GM19395 (cell line): ENCODE measurements at regions not wholly inside any gene's neighbourhood (a gene's known extent, or its start where the extent isn't known, plus 50 kb on each side); places are given as distances from the start of the nearest gene placed in this dataset.
"Not testable (repeated sequence)": the region's sequence is repeated elsewhere in the genome, so short reads cannot be mapped to it uniquely, and the experiment has no call there.

Experiments
- ATAC-seq: cut with Tn5 transposase; IDR thresholded peaks from one replicate; pipeline ENCODE4 v1.9.1; 2021; ENCODE audit warnings: mild to moderate bottlenecking, moderate library complexity; ENCODE audit not compliant: unreplicated experiment

DNA sequence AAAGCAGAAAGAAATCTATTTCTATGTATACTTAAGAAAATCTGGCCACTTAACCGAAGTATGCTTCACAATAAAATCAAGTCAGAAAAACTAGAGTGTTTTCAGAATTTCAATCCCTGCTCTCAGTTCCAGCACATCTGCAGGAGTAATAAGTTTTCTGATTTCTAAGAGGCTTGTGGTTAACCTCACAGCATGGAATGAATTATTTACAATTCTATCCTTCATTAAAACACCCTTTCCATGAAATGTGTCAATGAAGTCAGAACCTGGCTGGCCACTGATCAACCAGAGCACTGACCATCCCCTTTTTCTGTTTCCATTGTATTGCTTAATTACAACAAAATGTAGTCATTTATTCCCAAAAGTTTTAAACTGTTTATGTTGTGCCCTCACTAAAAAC is 781.4 kb upstream of the INTU start:
- no peak for ATAC-seq

DNA sequence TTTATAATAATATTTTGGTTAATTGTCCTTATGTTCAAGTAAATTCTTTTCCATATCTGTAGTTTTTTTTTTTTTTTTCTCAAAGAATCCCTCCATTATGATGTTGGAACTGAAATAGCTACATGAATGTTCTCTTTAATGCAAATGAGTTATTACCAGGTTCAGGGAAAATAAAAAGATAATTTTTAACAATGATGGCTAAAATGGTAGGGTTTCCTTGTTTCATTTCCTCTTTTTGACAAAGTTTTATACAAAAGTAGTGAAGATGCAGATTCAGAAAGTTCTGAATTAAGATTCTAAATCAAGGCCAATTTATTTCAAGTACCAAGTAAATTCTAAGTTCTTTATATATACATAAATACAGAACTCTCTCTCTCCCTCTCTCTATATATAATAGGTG is 779.0 kb upstream of the INTU start:
- ATAC-seq = no peak

DNA sequence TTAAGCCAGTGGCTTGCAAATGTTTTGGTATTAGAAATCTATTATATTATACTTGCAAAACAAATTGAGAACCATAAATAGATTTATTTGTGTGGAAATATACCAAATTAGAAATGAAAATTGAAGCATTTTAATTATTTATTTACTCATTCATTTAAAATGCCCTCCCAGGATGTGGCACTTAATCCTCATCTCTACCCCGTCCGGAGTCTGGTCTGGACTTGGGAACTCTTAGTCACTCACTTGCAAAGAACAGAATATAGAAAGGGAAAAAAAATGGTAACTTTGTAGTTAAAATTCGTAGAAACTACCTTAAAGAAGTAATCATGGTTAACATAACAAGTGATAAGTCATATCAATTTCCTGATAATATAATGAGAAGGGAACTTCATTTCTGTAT is 775.9 kb upstream of the INTU start:
- no peak for ATAC-seq

DNA sequence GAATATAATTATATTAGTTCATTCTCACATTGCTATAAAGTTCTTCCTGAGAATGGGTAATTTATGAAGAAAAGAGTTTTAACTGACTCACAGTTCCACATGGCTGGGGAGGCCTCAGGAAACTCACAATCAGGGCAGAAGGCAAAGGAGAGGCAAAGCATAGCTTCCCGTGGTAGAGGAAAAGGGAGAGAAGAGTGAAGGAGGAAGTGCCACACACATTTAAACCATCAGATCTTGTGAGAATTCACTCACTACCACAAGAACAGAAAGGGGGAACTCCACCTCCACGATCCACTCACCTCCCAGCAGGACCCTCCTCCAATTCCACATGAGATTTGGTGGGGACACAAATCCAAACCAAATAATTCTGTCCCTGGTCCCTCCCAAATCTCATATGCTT is 773.4 kb upstream of the INTU start:
- ATAC-seq = no peak

DNA sequence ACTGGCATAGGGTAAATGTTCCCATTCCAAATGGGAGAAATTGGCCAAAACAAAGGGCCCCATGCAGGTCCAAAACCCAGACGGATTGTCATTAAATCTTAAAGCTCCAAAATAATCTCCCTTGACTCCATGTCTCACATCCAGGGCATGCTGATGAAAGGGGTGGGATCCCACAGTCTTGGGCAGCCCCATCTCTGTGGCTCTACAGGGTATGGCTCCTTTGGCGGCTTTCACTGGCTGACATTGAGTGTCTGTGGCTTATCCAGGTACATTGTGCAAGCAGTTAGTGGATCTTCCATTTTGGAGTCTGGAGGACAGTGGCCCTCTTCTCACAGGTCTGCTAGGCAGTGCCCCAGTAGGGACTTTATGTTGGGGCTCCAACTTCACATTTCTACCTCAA is 772.9 kb upstream of the INTU start:
- no peak for ATAC-seq

DNA sequence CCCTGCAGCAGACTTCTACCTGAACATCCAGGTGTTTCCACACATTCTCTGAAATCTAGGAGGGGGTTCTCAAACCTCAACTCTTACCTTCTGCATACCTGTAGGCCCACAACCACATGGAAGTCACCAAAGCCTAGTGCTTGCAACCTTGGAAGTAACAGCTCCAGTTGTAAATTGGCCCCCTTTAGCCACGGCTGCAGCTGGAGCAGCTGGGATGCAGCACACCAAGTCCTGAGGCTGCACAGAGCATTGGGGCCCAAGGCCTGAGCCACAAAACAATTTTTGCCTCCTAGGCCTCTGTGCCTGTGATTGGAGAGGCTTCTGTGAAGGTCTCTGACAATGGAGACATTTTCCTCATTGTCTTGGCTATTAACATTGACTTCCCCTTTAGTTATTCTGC is 772.4 kb upstream of the INTU start:
- no peak for ATAC-seq

DNA sequence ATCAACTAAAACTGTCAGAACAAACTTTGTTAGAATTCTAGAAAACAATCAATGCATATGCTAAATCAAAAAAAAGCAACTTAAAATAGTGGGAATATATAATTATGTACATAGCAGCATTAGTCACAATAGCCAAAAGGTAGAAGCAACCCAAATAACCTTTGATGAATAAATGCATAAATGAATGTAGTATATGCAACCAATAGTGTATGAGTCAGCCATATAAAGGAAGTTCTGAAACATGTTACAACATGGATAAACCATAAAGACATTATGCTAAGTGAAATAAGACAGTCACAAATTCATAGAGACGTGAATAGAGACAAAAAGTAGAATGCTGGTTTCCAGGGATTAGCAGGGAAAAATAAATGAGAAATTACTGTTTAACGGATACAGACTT is 762.8 kb upstream of the INTU start:
- ATAC-seq = no peak

DNA sequence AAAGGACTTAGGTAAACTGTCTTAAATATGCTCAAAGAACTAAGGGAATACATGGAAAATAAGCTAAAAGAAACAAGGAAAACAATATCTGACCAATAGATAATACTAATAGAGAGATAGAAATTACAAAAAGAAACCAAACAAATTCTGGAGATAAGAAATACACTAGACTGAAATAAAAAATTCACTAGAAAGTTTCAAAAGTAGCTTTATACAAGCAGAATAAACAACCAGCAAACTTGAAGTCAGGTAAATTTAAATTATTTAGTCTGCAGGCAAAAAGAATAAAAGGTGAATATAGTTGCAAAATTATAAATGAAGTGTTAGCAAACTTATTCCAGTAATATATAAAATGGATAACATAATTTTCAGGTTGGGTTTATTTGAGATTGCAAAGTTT is 760.9 kb upstream of the INTU start:
- no peak for ATAC-seq

DNA sequence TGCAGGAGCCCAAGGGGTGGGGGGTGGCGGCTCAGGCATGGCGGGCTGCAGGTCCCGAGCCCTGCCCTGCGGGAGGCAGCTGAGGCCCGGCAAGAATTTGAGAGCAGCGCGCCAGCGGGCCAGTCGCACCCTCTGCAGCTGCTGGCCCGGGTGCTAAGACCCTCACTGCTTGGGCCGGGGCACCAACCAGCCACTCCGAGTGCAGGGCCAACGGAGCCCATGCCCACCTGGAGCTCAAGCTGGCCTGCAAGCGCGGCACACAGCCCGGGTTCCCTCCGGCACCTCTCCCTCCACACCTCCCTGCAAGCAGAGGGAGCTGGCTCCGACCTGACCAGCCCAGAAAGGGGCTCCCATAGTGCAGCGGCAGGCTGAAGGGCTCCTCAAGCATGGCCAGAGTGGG is 758.2 kb upstream of the INTU start:
- no peak for ATAC-seq

DNA sequence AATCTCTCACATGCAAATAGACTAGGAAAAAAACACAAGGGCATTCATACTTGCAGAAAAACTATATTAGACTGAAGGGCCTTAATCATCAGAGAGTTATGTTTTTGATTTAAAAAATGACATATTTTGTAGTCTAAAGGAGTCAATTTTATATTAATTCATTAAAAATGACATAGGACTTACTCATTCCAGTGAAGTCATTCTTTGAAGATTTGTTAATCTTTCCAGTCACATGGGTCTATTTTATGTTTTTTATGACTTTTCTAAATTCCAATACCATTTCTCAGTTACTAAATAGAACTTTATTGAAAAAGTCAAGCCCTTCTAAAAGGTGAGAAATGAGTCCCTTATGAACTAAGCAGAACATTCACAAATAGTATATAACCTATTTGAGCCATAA is 743.8 kb upstream of the INTU start:
- no peak for ATAC-seq

DNA sequence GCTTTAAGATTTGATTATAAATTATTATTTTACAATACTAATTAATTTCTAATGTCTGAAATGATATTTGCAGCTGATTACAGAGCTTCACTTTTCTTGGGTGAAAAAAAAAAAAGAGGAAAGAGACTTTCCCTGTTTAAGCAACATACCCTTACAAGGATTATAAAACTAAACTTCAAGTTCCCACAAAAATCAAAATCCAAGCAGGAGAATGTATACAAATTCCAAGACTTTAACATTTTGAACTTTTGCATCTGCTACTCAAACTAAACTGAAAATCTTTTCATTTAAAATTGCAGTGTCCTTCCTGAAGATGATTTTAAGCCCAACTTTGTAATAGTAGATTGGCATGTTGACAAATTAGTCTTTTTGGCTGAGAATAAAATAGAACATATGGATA is 742.4 kb upstream of the INTU start:
- no peak for ATAC-seq

DNA sequence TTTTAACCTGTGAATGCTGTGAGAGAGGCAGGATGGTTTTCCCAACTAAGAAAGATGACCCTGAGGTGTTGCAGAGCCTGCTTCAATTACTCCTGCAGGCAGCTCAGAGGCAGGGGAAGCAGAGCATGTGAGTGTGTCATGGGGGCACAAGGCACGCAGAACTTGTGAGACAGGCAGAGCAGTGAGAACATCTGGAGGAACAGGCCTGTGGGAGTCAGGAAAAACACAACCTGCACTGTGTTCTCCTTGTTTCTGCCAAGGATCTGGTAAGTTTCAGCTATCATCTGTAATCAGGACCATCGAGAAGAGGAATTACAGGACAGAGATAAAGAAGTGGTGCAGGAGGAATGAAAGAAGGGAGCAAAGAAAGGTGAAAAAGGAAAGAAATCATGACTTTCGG is 741.8 kb upstream of the INTU start:
- ATAC-seq = no peak

DNA sequence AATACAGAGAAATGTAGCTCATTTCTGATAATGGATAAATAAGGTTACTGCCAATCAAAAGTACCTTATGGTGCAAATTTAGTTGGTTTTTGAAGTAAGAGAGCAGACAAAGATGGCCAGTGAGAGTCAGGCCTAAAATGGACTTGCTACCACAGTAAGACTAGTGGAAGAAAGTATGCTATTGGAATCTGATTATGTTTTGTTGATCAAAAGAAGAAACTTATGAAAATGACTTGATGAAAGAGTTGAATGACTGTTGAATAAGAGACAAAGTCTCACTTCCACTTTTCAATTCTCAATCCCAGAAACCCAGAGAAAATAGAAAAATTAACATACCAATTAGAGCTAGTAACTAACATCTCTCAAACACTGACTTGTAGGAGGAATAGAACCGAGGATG is 737.8 kb upstream of the INTU start:
- no peak for ATAC-seq

DNA sequence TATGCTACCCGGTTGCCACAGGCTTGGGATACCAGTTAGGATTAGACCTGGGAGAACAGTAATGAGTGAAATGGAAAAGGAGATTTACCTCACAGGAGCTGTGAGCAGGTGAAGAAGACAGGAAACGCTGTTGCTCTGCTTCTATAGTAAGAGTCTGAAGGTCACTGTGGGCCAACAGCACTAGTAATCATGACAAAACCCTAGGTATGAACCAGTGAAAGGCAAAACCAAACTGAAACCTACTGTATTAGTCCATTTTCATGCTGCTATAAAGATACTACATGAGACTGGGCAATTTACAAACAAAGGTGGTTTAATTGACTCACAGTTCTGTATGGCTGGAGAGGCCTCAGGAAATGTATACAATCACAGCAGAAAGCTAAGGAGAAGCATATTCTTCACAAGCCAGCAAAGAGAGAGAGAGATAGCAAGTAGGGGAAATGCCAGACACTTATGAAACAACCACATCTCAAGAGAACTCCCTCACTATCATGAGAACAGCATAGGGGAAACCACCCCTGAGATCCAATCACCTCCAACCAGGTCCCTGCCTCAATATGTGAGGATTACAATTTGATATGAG is 736.7 kb upstream of the INTU start:
- no peak for ATAC-seq

DNA sequence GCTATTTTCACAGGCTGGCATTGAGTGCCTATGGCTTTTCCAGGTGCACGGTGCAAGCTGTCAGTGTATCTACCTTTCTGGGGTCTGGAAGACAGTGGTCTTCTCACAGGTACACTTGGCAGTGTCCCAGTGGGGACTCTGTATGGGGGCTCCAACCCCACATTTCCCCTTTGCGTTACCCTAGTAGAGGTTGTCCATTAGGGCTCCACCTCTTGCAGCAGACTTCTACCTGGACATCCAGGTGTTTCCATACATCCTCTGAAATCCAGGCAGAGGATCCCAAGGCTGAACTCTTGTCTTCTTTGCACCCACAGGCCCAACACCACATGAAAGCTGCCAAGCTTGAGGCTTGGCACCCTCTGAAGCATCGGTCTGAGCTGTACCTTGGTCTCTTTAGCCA is 735.7 kb upstream of the INTU start:
- no peak for ATAC-seq

DNA sequence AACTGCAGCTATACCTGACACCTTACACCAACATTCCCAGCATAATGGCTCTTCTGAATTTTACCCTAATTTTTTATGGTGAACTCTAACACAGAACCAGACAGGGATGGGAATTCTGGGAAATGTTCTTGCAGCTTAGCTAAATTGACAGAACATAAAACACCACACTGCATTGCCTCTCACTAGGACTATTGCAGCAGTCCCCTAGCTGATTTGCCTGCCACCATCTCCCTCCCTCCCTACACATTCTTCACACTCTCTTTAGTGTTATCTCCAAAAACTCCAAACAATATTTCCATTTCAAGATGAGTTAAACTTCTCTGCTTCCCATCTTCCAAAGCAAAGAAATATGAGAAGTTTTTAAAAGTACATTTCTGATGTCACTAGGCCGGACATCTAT is 733.9 kb upstream of the INTU start:
- ATAC-seq = no peak

DNA sequence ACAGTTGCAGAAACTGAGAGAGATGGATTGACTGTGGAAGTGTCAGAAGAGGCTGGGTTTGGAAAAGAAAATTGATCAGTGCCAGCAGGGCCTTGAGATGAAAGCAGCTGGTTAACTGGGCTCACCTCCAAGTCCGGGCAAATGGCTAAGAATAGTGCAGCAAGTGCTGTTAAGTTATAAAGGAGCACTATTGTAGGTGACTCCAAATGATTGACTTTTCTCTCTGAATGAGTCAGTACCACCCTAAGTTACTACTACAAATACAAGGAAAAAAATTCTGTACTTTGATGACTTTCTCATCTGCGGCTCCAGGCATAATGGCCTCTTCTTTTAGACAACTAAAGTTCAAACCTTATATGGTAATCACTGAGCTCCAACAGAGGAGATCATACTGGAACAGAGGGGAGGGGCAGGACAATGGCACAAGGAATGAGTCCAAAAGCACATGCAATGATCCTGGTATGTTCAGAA is 733.4 kb upstream of the INTU start:
- no peak for ATAC-seq

DNA sequence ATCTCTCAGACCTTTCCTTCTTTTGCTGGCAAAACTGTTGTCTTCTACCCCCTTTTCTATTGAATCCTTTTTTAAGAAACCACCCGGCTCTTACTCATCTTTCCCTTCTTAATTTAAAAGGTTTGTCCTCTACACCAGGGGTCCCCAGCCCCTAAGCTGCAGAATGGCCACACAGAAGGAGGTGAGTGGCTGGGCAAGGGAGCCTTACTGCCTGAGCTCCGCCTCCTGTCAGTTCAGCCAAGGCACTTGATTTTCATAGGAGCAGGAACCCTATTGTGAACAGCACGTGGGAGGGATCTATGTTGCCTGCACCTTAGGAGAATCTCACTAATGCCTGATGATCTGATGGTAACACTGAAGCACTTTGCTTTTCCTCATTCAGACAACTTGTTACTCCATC is 726.3 kb upstream of the INTU start:
- ATAC-seq = no peak

DNA sequence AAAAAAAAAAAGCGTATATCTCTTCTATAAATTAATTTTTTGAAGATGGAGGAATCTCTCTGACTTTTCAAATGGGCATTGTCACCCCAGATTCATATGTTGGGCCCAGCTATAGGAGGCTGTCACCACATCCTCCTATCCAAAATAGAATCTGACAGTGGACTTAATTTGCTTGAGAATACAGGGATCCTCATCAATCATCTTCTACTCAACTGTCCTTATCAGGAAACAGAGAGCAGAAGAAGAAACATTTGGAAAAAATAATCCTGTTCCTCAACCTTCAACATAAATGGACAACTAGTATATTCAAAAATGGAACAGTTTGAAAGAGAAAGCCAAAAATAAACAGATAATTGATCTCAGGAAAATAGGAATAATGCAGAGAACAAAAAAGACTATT is 725.4 kb upstream of the INTU start:
- no peak for ATAC-seq

DNA sequence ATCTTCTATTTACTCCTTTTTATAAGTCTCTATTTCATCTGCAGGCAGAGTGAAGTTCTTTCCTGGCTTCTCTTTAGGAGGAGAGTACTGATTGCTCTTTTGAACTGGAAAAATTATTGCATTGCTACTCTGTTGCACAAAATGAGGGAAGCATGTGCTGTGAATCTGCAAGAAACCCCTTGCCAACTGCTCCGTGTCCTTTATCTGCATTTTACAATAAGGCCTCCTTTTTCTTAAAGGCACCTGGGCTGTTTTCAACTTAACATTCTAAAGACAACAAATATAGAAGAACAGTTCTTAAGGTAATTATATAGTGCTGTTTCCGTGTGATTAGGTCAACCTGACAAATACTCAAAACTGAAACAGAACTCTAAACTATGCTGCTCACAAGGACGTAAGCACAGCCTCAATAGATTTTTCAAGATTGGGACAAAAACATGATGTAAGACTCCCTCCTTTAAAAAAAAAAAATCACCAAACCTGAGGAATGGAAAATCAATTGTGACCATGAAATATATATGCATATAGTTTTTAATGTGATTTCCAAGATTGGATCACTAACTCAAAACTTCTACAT is 716.6 kb upstream of the INTU start:
- ATAC-seq = no peak

DNA sequence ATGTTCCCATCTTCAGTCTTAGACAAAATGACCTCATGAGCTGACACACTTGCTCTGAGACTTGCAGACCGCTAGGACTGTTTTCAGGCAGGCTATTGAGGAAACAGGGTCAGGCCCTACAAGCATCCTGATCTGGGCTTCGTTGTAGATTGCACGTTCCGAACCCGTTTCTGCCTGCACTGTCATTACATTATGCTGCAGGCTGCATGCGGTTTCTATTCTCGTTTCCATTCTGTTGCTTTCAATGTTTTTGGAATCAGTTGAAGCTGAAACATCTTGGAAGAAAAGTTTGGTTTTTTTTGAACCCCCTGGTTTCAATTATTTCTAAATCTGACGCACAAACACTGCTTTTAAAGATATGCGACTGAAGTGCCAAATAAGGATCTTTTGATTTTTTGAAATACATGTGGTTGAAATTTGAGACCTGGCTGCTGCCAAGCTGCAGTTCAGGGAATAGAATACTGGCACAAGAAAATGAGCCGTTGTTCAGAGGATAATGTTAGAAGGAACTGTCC is 716.1 kb upstream of the INTU start:
- ATAC-seq = no peak

DNA sequence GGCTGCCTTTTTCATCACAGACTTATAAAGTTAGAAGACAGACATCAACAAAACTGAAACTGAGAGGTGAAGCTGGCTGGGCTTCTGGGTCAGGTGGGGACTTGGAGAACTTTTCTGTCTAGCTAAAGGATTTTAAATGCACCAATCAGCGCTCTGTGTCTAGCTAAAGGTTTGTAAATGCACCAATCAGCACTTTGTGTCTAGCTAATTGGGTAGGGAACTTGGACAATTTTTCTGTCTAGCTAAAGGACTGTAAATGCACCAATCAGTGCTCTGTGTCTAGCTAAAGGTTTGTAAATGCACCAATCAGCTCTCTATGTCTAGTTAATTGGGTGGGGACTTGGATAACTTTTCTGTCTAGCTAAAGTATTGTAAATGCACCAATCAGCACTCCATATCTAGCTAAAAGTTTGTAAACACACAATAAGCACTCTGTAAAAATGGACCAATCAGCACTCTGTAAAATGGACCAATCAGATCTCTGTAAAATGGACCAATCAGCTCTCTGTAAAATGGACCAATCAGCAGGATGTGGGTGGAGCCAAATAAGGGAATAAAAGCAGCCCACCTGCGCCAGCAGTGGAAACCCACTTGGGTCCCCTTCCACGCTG is 710.3 kb upstream of the INTU start:
- not testable (repeated sequence) for ATAC-seq

DNA sequence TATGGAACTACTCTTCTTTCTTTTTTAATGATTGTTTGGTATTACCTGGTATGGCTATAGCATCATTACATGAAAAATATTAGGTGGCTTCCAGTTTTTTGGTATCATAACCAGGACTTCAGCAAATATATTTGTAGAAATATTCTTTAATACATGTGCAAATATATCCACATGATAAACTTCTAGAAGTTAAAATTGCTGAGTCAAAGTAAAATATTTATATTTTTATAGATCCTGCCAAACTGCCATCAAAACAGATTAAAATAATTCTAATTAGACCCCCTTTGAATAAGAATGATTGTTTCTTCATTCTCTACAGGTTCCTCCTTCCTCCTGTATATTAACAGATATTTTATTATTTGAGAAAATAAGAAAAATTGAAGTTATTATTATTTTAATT is 708.5 kb upstream of the INTU start:
- no peak for ATAC-seq
